GM12878 (cell line): ENCODE measurements at regions not wholly inside any gene's neighbourhood (a gene's known extent, or its start where the extent isn't known, plus 50 kb on each side); places are given as distances from the start of the nearest gene placed in this dataset.

Experiments
- ATAC-seq: fragments of 200-7000 bp; cut with Tn5 transposase; 3 replicates; pipeline ENCODE4 v1.9.1; 2020; ENCODE audit warnings: mild to moderate bottlenecking, moderate library complexity
- BruUV-seq: library from RNA; stranded (reverse); fragments of 400-500 nt; replicated peaks from 2 replicates; lab custom pipeline; 2021; lab: Mats Ljungman, UMichigan
- CTCF ChIA-PET: fragments of 300-600 bp; sonication (Branson Sonifier 250); formaldehyde crosslinking; extraction: SDS; loops from one replicate; lab custom pipeline; 2021; ENCODE audit warnings: inconsistent platforms; lab: Yijun Ruan, JAX
- POLR2A ChIA-PET: fragments of 350-600 bp; formaldehyde crosslinking; extraction: SDS; loops from one replicate; lab custom pipeline; 2021; ENCODE audit warnings: inconsistent platforms; lab: Charles Lee
- RAD21 ChIA-PET: fragments of 300-600 bp; sonication (Branson Sonifier 250); formaldehyde crosslinking; loops from one replicate; lab custom pipeline; 2023; ENCODE audit warnings: antibody characterized with exemption; ENCODE audit not compliant: unreplicated experiment; lab: Charles Lee
- SMC1A ChIA-PET: fragments of 300-600 bp; sonication (Branson Sonifier 250); formaldehyde crosslinking; loops from one replicate; lab custom pipeline; 2023; ENCODE audit not compliant: unreplicated experiment, uncharacterized antibody; lab: Charles Lee
- DNase-seq: peaks from one replicate; pipeline ENCODE4 v3.0.0-alpha.2; 2011; ENCODE audit warnings: low read depth, low spot score
- FAIRE-seq: peaks from 3 replicates; lab custom pipeline; 2011; peaks lifted over from hg19 to GRCh38; lab: Jason Lieb, UNC
- H2AFZ ChIP-seq: 2 replicates; pipeline ENCODE4 v1.6.0; 2011; ENCODE audit warnings: low read depth, low read length, control low read depth; ENCODE audit not compliant: control insufficient read depth
- H3K27ac ChIP-seq: 2 replicates; pipeline ENCODE4 v1.5.1; 2011; ENCODE audit warnings: control low read depth; ENCODE audit not compliant: control insufficient read depth, insufficient read depth
- H3K27me3 ChIP-seq, 2 experiments: replicated peaks in 1 of 2; 2 replicates each; pipeline versions ENCODE4 v1.6.0 to v1.6.1; 2011; ENCODE audit warnings: low read length in 1 of 2; ENCODE audit not compliant: control insufficient read depth in 2 of 2, insufficient read depth in 2 of 2
- H3K36me3 ChIP-seq, 2 experiments: 2 replicates each; pipeline ENCODE4 v1.5.1; 2011; ENCODE audit warnings: low read length in 1 of 2; ENCODE audit not compliant: control insufficient read depth in 2 of 2, insufficient read depth in 2 of 2
- H3K4me1 ChIP-seq: 2 replicates; pipeline ENCODE4 v1.6.1; 2011; ENCODE audit warnings: mild to moderate bottlenecking, low read length, moderate library complexity, mixed read lengths; ENCODE audit not compliant: control insufficient read depth, insufficient read depth
- H3K4me2 ChIP-seq: 2 replicates; pipeline ENCODE4 v1.6.0; 2011; ENCODE audit warnings: control low read depth; ENCODE audit not compliant: control insufficient read depth, insufficient read depth
- H3K4me3 ChIP-seq: fragments of 200-600 bp; sonication (generic); 2 replicates; pipeline ENCODE4 v1.5.1; 2016
- H3K79me2 ChIP-seq: 2 replicates; pipeline ENCODE4 v1.6.0; 2011; ENCODE audit warnings: low read length; ENCODE audit not compliant: control insufficient read depth, insufficient read depth
- H3K9ac ChIP-seq: 2 replicates; pipeline ENCODE4 v1.8.0; 2011; ENCODE audit warnings: low read length, control low read depth, mixed read lengths; ENCODE audit not compliant: control insufficient read depth, insufficient read depth
- H3K9me3 ChIP-seq: replicated peaks from 3 replicates; pipeline ENCODE4 v1.5.1; 2011; ENCODE audit warnings: mild to moderate bottlenecking, low read length; ENCODE audit not compliant: control insufficient read depth, insufficient read depth
- H4K20me1 ChIP-seq: 2 replicates; pipeline ENCODE4 v1.6.0; 2011; ENCODE audit not compliant: control insufficient read depth, insufficient read depth
- BRCA1 ChIP-seq: IDR thresholded peaks from 2 replicates; pipeline ENCODE4 v1.6.1; 2011; ENCODE audit warnings: low read depth, low read length, improper control_type of control experiment
- CEBPZ ChIP-seq: fragments of 150-350 bp; IDR thresholded peaks from 2 replicates; pipeline ENCODE4 v1.6.1; 2016; ENCODE audit warnings: low read depth, low read length
- HDAC6 ChIP-seq: fragments of 200-600 bp; sonication (generic); IDR thresholded peaks from one replicate; pipeline ENCODE4 v1.8.0; 2017; ENCODE audit warnings: antibody characterized with exemption; ENCODE audit not compliant: unreplicated experiment
- IKZF2 ChIP-seq, 2 experiments: fragments of 450-650 bp; IDR thresholded peaks; 2 replicates each; pipeline ENCODE4 v1.6.1; 2017; ENCODE audit warnings: mild to moderate bottlenecking in 2 of 2, moderate library complexity in 2 of 2
- JUND ChIP-seq: IDR thresholded peaks from 2 replicates; pipeline ENCODE4 v1.6.1; 2012; ENCODE audit warnings: low read depth, mild to moderate bottlenecking, low read length, improper control_type of control experiment, moderate library complexity
- MEF2A ChIP-seq: IDR thresholded peaks from 2 replicates; pipeline ENCODE4 v1.6.1; 2011; ENCODE audit warnings: low read depth, mild to moderate bottlenecking, low read length, moderate library complexity; ENCODE audit not compliant: insufficient read depth
- MTA2 ChIP-seq: fragments of 450-650 bp; IDR thresholded peaks from 2 replicates; pipeline ENCODE4 v1.6.1; 2016; ENCODE audit warnings: low read depth, mild to moderate bottlenecking, moderate library complexity
- NFXL1 ChIP-seq: fragments of 450-650 bp; IDR thresholded peaks from 2 replicates; pipeline ENCODE4 v1.6.1; 2017; ENCODE audit warnings: antibody characterized with exemption, mild to moderate bottlenecking, borderline replicate concordance
- PAX5 ChIP-seq: IDR thresholded peaks from 2 replicates; pipeline ENCODE4 v1.6.1; 2011; ENCODE audit warnings: low read depth, low read length, borderline replicate concordance
- POLR2A ChIP-seq: IDR thresholded peaks from 2 replicates; pipeline ENCODE4 v1.6.1; 2011; ENCODE audit warnings: low read depth, mild to moderate bottlenecking, low read length
- SUZ12 ChIP-seq: fragments of 200-600 bp; sonication (generic); IDR thresholded peaks from one replicate; pipeline ENCODE4 v1.6.1; 2018; ENCODE audit warnings: antibody characterized with exemption, mild to moderate bottlenecking; ENCODE audit not compliant: unreplicated experiment
- TARDBP ChIP-seq: IDR thresholded peaks from 2 replicates; pipeline ENCODE4 v1.6.1; 2016; ENCODE audit warnings: borderline replicate concordance
- USF2 ChIP-seq: IDR thresholded peaks from 2 replicates; pipeline ENCODE4 v1.6.1; 2011; ENCODE audit warnings: low read depth, low read length, improper control_type of control experiment, borderline replicate concordance
- YBX1 ChIP-seq: fragments of 450-650 bp; IDR thresholded peaks from 2 replicates; pipeline ENCODE4 v1.6.1; 2016; ENCODE audit warnings: antibody characterized with exemption
- YY1 ChIP-seq: IDR thresholded peaks from 2 replicates; pipeline ENCODE4 v1.6.1; 2011; ENCODE audit warnings: low read depth, mild to moderate bottlenecking, low read length
- ZBTB33 ChIP-seq: fragments of 450-650 bp; IDR thresholded peaks from 2 replicates; pipeline ENCODE4 v1.6.1; 2017; ENCODE audit warnings: mild to moderate bottlenecking
- ZBTB40 ChIP-seq: fragments of 450-650 bp; IDR thresholded peaks from 2 replicates; pipeline ENCODE4 v1.6.1; 2016; ENCODE audit warnings: mild to moderate bottlenecking, moderate library complexity, borderline replicate concordance
- WGBS: methylation state at CpG from one replicate; pipeline ENCODE4 v1.1.6; 2016; ENCODE audit warnings: low lambda C conversion rate; ENCODE audit not compliant: insufficient replicate concordance, insufficient coverage; ENCODE audit errors: missing lambda C conversion rate; 5-methylcytosine and 5-hydroxymethylcytosine counted together
- in situ Hi-C: fragments of 300-500 bp; cut with MboI; formaldehyde crosslinking; loops from 9 replicates; pipeline ENCODE4 v1.14.3; 2018; ENCODE audit warnings: mixed read lengths
- intact Hi-C: fragments of 100-400 bp; cut with micrococcal nuclease; formaldehyde crosslinking; loops from one replicate; pipeline ENCODE4 v1.14.2; 2022; ENCODE audit not compliant: unreplicated experiment

GRCh38 chr11:45361551-45361950 lies 75.4 kb upstream of the SYT13 start:
- H3K79me2 ChIP-seq: no peaks in the 10 kb centered on the region
- no peak for DNase-seq
- in situ Hi-C loops (no loop called here), intact Hi-C loops (no loop called here)
- no peak overlapping the region for H3K27ac ChIP-seq
- H3K36me3 ChIP-seq: no peaks in the 10 kb centered on the region
- H3K4me1 ChIP-seq: no peaks in the 10 kb centered on the region
- no peaks in the 10 kb centered on the region for H3K9me3 ChIP-seq
- no peak for FAIRE-seq
- ChIA-PET SMC1A (no interaction called here), POLR2A (no interaction called here), RAD21 (no interaction called here), CTCF (interaction anchor here (2.6 kb wide), 1 partner anchor 10 kb away, joined by 13 read pairs; no protein-coding TSS in a partner anchor)
- peaks cover 0 to 2% of the 10 kb centered on the region in 2 experiments; a peak in 3 of 4 replicates for H3K27me3 ChIP-seq
- H2AFZ ChIP-seq: no peak overlapping the region
- BruUV-seq: no TSS peak
- no peaks in the 10 kb centered on the region for H4K20me1 ChIP-seq
- no peak overlapping the region for H3K4me2 ChIP-seq
- 4% methylated on average over 2 of the region's 2 CpGs for WGBS
- no peak overlapping the region for H3K4me3 ChIP-seq
- H3K9ac ChIP-seq: no peak overlapping the region
- no peak for ATAC-seq
- TF ChIP-seq ZBTB33: no peak
- no peak for TF ChIP-seq ZBTB40
- TF ChIP-seq NFXL1: no peak
- TF ChIP-seq POLR2A: no peak
- TF ChIP-seq TARDBP: no peak
- TF ChIP-seq YBX1: no peak
- TF ChIP-seq BRCA1: no peak
- TF ChIP-seq PAX5: no peak
- no peak for TF ChIP-seq CEBPZ
- TF ChIP-seq SUZ12: no peak
- no peak for TF ChIP-seq MTA2
- TF ChIP-seq USF2: no peak
- TF ChIP-seq YY1: no peak
- no peak for TF ChIP-seq MEF2A
- TF ChIP-seq IKZF2 (IDR thresholded peaks at IDR 0.05): no peak
- TF ChIP-seq HDAC6: no peak
- no peak for TF ChIP-seq JUND
